Pons (tissue), 1 donor: ENCODE measurements at regions not wholly inside any gene's neighbourhood (a gene's known extent, or its start where the extent isn't known, plus 50 kb on each side); places are given as distances from the start of the nearest gene placed in this dataset.
"Not testable (repeated sequence)": the region's sequence is repeated elsewhere in the genome, so short reads cannot be mapped to it uniquely, and the experiment has no call there.

Source experiments
- DNase-seq: peaks from one replicate; pipeline ENCODE4 v3.0.0-alpha.2; 2016; ENCODE audit warnings: low spot score

GRCh38 chr15:99455789-99456160, 110.0 kb upstream of the MEF2A start:
- DNase-seq, result no peak

GRCh38 chr15:99464137-99464536, 101.6 kb upstream of the MEF2A start:
- DNase-seq, result no peak

DNA sequence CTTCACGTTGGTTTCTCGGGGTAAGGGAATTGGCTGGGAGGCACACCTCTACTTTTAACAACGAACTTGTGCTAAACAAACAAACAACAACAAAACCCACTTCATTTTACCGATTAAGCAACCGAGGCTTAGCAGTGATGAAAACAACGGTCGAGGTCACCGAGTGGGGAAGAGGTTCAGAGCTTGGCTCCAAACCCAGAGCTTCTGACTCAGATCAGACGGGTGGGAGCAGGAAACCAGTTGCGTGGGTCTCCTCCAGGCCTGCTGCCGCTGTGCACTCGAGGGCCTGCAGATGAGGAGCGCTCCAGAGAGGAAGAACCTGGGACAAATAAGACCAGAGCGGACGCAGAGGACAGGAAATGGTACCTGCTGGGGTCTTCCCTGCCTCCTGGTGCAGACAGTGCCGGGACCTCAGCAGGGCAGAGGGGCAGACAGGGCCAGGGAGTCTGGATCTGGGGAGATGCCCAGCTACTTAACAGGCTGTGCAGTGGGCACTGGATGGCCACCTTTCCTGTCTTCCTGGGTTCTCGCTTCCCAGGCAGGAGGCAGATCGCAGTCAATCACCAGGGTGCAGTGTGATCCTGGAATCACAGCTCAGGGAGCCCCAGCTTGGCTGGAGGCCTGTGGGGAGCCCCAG, 99.0 kb upstream of the MEF2A start:
- no peak for DNase-seq

DNA sequence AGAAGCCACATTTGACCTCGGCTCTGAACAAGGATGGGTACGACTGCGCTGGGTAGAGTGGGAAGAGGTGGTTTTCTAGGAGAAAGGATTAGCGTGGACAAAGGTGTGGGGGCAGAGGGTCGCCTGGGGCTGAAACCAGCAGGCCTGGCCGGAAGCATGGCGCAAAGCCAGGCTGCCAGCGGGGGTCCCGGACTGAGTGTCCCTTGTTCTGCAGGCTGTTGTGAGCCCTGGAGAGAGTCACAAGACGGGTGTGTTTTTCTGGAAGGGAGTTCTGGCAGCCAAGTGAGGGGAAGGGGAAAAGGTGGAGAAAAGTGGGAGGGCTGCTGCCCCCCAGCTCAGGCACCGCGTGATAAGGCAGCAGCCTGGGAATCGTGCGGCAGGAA, 98.5 kb upstream of the MEF2A start:
- DNase-seq, result no peak

GRCh38 chr15:99467853-99468464, 97.8 kb upstream of the MEF2A start:
- no peak for DNase-seq

- not testable (repeated sequence) for DNase-seq
Measured at GRCh38 chr15:99470204-99470603, 95.6 kb upstream of the MEF2A start.

DNA sequence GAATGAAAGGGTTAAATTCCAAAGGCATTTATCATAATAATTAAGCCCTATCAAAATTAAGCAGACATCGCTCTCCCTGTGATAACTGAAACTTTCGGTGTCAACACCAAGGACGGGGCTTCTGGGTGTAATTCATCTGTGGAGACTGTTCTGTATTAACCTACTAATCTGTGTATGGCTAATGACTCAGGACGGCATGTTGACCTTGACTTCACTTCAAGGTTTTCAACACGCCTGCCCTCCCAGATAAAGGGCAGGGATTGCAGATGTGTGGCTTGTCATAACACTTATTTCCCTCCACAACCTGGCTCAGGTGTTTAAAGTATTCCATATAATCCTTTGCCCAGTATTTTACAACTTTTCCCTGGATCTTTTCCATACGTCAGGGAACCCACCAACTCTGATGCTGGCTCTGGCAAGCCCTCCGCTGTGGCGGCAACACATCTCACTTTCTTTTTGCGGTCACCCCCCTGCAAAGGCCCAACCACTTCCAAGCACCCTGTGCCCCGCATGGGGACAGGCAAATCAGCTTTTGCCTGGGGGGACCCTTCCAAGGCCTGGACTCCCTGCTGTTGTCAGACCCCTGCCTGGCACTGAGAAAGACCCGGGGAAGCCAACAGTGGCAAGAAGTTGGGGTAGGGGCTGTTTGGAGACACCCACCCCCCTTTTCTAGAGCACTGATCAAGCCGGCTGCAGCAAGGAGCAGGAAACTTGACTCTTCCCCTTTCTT, 93.2 kb upstream of the MEF2A start:
- no peak for DNase-seq

DNA sequence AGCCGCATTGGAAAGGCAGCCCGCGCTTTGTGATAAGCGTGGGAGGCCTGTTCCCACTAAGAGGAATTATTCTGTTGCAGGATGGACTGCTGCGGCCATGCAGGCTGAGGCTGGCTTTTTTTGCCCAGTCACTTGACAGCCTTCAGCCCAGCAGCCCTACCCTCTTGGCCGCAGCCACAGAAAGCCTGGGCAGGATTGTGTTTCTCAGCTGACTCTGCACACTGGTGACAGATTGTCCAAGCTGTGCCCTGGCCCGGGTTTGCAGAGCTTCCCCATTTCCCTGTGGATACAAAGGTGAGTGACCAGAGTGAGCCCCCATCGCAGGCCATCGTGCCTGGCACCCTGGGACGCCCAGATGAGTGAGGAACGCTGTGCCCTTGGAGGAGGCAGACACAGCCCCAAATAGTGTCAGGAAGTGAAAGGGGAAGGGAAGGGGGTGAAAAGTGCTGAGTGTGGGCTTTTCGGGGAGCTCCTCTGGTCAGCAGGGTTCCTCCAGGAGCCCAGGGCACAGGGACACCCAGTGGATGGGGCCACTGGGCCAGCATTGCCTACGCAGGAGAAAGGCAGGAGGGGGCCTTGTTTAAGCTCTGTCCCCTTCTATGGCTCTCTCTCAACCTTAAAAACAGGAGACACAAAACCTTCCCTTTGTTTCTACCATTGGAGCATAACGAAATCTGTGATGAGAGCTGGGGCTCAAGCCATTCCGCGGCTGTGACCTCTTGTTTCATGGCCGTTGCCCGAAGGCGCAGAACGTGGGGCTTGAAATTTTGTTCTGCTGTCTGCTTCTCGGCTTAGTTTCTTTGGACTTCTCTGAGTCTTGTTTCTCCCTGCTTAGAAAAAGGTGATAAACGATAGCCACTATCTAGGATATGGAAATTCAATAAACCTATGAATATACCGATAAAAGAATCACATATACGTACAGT, 91.5 kb upstream of the MEF2A start:
- peak; percentile 72 for DNase-seq

GRCh38 chr15:99474909-99475753, 90.7 kb upstream of the MEF2A start:
- no peak for DNase-seq

DNA sequence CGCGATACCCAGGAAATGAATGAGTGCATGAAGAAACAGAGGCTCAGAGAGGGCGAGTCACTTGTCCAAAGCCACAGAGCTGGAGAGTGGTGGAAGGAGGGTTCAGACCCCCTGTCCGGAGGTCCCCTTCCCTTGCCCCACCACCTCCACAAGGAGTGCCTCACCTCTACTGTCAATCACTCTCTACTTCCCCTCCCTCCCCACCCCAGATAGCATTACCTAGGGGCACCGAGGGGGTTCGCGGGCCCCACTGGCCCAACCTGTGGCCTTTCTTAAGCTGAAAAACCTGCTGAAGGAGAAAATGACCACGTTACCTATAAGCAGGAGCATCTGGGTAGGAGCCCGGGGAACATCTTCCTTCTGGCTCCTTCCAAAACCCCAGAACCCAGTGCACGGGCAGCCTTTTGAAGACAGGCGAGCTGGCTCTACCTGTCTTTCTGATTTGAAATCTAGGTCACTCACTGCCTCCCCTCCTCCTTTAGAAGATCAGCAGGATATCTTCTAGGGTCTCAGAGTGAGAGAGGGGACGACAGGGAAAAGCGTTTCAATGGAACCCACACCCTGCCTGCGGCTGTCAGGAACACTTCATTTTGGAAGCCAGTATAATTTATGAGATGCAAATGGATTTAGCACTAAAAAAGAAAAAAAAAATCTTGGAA, 89.9 kb upstream of the MEF2A start:
- DNase-seq, result no peak

DNA sequence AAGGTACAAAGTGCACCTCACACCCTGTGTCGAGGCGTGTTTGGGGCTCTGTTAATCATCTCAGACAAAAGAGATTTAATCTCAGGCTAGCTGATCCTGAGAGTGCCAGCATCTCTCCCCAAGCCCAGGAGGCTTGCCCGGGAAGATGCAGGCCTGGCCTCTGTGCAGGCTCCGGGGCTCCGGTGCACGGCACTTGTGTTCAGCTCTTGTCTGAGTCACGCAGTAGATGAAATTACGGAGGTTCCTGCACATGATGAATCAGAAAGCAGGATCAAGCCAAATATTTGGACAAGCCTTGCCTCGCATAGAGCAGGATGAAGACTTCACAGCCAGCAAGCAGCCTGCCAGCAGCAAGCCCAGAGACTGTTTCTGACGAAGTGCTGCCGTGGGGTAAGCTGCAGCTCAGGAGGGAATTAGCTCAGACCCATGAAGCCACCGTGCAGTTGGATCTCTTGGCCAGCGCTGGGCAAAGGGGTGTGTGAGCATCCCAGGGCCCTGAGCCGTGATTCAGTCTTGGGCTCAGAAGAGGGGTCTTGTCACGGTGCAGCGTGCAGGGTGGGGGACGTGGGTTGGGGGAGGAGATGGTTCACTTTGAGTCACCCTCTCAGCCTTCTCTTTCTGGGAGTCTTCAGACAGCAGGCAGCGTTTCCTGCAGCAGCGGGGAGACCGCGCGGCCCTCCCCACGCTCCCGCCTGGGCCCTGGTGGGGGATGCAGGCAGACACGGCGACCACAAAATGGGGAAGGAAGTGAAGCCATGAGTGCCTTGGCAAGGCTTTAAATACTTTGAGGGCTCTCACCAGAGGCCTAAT, 89.2 kb upstream of the MEF2A start:
- peak; percentile 58 for DNase-seq

DNA sequence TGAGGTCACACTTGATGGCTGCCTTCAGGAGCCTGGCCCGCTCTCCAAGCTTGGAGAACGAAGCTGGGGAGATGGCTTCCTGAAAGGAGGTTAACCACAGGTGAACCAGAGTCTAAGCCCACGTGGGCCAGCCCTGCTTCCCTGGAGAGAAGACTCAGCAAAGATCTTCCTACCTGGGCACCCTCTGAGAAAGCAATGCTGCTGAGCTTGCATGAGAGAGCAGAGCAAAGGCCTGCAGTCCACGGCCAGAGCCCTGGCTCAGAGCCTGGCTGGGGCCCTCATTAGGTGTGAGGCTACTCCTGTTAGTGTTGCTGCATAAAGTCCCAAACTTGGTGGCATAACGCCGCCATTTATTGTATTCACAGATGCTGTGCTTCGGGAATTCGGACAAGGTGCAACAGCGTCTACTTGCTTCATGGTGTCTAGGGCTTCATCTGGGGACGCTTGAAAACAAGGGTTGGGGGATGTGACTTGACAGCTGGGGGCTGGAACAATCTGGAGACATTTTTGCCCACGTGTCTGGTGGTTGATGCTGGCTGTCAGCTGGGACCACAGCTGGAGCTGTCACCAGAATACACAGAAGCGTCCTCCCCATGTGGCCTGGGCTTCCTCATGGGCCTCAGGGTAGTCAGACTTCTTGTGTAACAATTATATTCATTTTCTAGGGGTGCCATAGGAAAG, 87.9 kb upstream of the MEF2A start:
- no peak for DNase-seq

DNA sequence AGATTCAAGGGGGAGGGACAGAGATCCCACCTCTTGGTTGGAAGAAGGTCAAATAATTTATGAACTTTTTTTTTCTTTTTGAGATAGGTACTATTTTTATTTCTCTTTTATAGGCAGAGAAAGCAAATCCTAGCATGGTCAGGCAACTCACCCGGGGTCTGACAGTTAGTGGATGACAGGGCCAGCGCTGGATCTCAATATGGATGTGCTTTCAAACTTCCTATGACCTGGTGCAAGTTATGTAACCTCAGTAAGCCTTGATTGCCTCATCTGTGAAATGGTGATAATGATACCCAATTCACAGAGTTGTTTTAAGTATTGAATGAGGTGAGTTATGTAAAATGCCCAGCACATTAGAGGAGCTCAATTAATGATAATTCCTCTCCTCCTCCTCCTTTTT, 86.8 kb upstream of the MEF2A start:
- no peak for DNase-seq

DNA sequence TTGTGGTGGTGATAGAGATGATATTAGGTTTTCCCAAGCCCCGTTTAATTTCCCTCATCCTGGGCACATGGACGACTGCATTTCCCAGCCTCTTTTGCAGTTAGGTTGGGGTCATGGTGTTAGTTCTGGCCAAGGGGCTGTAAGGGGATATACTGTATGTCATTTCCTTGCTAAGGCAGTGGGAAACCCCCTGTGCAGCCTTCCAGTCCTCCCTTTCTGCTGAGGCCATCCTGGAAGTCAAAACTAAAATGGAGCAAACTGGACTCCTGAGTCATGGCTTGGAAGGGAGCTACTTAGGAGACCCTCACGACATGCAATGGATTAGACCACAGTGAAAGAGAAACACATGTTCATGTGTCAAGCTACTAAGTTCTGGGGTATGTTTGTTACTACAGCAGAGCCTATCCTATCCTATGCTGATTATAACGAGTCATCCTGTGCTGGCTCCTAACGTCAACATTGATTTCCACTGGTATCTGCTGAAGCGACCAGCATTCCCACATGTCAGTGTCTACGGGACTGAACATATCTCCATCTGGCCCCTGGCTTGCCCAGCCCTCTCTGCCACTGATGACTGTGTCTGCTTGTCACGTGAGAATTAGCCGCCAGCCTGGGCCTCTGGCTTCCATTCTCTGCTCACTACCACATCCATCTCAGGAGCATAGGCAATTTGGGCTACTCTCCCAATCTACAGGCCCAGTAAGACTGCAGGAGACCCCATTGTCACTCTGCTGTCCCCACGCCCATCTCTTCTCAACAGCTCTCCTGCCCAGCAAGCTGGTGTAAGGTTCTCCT, 85.6 kb upstream of the MEF2A start:
- no peak for DNase-seq

DNA sequence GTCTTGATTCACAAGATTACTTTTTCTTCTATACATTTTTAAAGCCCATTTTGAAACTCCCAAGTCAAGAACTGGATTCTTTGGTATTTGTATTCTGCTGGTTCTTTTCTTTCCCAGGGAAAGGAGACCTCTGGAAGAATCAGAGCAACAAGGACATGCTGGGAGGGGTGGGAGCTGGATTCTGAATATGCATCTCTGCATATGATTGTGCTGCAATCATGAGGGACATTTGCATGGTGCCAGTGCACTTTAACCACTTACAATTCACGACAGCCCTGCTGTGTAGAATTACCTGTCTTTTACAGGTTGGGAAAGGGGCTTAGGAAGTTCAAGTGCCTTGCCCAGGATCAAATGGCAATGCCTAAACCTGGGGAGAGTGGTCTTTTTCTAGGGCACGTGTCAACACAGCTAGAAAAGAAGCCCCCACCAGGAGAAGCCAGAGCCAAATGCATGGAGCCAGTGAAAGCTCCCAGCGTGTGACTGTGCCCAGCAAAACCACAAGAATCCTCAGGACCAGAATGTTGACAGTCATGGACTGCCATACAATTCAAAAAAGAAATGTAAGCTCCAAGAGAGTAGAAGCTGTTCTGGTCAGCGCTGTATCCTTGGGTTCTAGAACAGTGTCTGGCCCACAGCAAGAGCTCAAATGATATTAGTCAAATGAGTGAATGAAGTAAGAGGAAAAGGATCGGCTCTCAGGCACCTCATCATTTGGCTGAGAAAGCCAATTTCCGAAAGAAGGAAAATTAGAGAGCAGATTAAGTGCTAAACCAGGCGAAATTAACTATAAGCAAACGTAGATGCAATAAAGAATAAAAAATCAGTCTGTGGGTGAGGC, 84.5 kb upstream of the MEF2A start:
- no peak for DNase-seq

DNA sequence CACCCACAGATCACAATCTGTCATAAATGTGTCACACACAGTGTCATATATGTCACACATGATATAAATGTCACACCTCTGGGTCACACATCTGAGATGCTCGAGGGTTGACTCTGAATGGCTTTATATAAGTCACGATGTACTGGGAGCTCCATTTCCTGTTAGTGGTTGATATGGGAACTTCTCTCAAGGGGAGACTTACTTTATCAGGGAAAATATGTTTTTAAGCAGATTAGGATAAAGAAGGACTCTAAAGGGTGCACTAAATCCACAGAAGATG, 83.9 kb upstream of the MEF2A start:
- DNase-seq, result no peak

- no peak for DNase-seq
Measured at GRCh38 chr15:99482993-99483392, 82.8 kb upstream of the MEF2A start.
